Transverse colon (tissue), 4 donors: ENCODE measurements at regions not wholly inside any gene's neighbourhood (a gene's known extent, or its start where the extent isn't known, plus 50 kb on each side); places are given as distances from the start of the nearest gene placed in this dataset.

Source experiments
- CTCF ChIP-seq, 5 experiments: fragments of 200-600 bp in 3 of 5; fragments of 450-650 bp in 2 of 5; sonication (generic) in 3 of 5; IDR thresholded peaks; 1 replicate in 2 of 5; 2 replicates in 3 of 5; pipeline ENCODE4 v1.5.1; 2016 to 2017; ENCODE audit warnings: antibody characterized with exemption in 5 of 5, inconsistent platforms in 3 of 5, mild to moderate bottlenecking in 2 of 5, moderate library complexity in 1 of 5
- POLR2A ChIP-seq: fragments of 450-650 bp; IDR thresholded peaks from one replicate; pipeline ENCODE4 v1.6.1; 2016; ENCODE audit warnings: antibody characterized with exemption, mild to moderate bottlenecking, moderate library complexity
- POLR2AphosphoS5 ChIP-seq, 3 donors: sonication (generic); formaldehyde crosslinking; IDR thresholded peaks; one replicate each; pipeline ENCODE4 v1.6.1; 2016; ENCODE audit warnings: antibody characterized with exemption in 3 of 3

- TF ChIP-seq CTCF (IDR thresholded peaks at IDR 0.05) = no peak
- no peak for TF ChIP-seq POLR2A
- no peak for TF ChIP-seq POLR2AphosphoS5 (IDR thresholded peaks at IDR 0.05)
These were observed 223.6 kb downstream of the ALG10B start for GRCh38 chr12:38540156-38540555.
